ENCODE measurements at regions not wholly inside any gene's neighbourhood (a gene's known extent, or its start where the extent isn't known, plus 50 kb on each side); places are given as distances from the start of the nearest gene placed in this dataset.
"Not testable (repeated sequence)": the region's sequence is repeated elsewhere in the genome, so short reads cannot be mapped to it uniquely, and the experiment has no call there.

DNA sequence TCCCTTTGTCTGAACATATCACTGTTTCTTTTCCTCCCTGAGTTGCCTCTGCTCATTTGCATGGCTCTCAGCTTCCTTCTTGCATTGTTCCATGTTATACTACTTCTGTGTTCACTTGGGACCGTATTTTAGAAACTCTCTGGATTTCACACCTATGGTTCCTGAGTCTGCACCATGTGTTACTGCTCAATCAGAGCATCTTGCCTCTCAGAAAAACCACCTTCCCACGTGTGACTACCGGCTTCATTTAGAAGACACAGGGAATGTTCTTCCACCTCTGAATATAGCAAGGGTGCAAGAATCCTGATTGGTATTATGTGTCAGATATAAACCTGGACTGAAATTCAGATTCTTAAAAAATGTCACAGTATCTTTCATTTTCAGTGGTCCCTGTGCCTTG, 731.2 kb downstream of the TDRD15 start:
- DNase-seq (ENCODE audit: low spot score) = no peak

- DNase-seq (ENCODE audit: low spot score) = no peak
Observed at GRCh38 chr2:21856708-21857107, 732.9 kb downstream of the TDRD15 start.

- no peak for DNase-seq (ENCODE audit: low spot score)
Observed at GRCh38 chr2:21860907-21861306, 737.1 kb downstream of the TDRD15 start.

GRCh38 chr2:21866316-21866715, 742.5 kb downstream of the TDRD15 start:
- DNase-seq (ENCODE audit: low spot score) = no peak

GRCh38 chr2:21887881-21888280, 764.1 kb downstream of the TDRD15 start:
- DNase-seq (ENCODE audit: low spot score) = no peak

- peak; percentile 92 for DNase-seq (ENCODE audit: low spot score)
Observed at GRCh38 chr2:21890041-21890440, 766.3 kb downstream of the TDRD15 start.

GRCh38 chr2:21890716-21891115, 766.9 kb downstream of the TDRD15 start:
- DNase-seq (ENCODE audit: low spot score) = no peak

DNA sequence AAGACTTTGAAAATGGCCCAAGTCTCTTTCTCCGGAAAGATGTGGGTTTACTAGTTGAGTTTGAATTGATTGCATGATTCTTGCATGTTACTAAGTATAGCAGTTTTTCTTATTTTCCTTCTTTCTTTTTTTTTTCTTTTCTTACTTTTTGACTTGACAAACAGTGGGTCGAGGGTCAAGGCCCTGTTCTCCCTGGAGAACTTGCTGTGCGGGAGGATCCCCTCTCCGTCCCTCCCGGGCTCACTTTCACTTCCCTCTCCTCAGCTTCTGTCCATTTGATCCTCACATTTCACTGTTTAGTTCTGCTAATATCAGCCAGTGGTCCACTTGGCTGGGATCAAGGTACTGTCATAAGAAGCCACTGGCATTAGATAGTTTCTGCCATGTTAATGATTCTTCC, 767.4 kb downstream of the TDRD15 start:
- DNase-seq (ENCODE audit: low spot score) = no peak

DNA sequence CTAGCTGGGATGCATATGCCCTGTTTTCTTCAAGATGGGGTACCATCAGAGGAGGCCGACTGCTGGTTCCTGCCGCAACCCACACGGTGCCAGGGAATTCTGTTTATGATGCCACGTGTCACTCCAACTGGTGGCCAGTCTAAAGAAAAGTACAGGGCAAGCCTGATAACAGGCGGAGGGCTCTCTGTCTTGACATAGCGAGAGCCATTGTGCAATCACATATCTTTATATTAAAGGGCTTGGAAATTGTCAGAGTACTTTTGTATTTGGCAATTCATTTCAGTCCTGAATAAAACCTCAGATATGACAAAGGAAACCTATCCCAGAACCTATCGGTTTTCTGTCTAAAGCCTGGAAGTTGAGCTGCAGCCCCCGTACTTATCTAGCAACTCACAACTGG, 768.4 kb downstream of the TDRD15 start:
- no peak for DNase-seq (ENCODE audit: low spot score)

DNA sequence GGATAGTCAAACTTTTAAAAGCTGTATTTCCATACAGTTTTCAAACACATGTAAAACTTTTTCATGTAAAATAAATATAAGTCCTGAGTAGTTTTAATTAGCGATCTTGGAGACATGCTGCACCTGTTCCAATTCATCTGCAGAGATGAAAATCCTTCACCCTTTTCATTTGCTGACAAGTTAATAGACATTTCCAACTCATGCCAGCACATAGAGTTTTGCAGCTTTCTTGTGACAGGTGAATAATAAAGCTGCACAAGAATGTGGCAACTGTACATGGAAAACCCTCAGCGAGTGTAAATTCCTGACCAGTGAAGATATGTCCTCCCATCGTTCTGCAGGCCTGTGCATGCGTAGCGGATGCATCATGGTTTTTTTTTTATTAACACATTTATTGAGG, 771.4 kb downstream of the TDRD15 start:
- DNase-seq (ENCODE audit: low spot score) = no peak

DNA sequence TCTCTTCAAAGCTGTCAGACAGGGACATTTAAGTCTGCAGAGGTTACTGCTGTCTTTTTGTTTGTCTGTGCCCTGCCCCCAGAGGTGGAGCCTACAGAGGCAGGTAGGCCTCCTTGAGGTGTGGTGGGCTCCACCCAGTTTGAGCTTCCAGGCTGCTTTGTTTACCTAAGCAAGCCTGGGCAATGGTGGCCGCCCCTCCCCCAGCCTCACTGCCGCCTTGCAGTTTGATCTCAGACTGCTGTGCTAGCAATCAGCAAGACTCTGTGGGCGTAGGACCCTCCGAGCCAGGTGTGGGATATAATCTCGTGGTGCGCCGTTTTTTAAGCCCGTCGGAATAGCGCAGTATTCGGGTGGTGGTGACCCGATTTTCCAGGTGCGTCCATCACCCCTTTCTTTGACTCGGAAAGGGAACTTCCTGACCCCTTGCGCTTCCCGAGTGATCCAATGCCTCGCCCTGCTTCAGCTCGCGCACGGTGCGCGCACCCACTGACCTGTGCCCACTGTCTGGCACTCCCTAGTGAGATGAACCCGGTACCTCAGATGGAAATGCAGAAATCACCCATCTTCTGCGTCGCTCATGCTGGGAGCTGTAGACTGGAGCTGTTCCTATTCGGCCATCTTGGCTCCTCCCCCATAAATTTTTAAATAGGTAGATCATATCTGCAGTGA, 785.1 kb downstream of the TDRD15 start:
- DNase-seq (ENCODE audit: low spot score) = not testable (repeated sequence)

GRCh38 chr2:21910832-21911507, 787.2 kb downstream of the TDRD15 start:
- no peak for DNase-seq (ENCODE audit: low spot score)

DNA sequence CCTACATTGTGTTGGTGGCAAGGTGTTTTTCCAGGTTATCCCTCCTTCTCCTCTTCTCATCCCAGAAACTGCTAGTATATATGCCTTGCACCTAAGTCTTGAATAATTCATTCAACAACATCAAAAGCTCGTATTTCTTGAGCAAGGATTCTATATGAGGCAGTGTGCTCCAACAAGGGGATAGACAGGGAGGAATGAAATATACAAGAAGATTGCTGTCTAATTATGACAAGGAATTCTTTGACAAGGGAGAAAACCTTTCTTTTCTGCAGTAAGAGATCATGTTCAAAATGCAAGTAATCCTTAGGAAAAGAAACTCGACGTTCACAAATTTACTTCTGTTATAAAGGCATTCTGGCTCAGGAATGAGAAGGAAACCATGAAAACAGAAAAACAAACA, 788.6 kb downstream of the TDRD15 start:
- no peak for DNase-seq (ENCODE audit: low spot score)

DNA sequence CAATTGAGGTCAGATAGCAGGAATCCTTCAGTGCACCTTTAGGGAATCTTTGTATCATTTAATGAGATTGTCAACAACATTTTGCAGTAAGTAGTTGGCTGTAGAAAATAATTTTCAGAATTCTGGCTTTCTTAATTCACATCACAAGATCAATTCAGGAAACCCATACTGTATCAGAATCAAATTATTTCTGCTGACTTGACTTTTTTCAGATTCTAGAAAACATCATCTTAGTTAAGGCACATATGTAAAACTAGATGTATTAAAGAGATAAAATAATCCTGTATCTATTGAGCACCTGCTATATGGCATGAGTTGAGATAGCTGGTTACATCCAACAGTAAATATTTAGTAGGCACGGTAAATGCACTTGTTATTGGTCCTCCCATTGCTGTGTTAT, 791.4 kb downstream of the TDRD15 start:
- no peak for DNase-seq (ENCODE audit: low spot score)

DNA sequence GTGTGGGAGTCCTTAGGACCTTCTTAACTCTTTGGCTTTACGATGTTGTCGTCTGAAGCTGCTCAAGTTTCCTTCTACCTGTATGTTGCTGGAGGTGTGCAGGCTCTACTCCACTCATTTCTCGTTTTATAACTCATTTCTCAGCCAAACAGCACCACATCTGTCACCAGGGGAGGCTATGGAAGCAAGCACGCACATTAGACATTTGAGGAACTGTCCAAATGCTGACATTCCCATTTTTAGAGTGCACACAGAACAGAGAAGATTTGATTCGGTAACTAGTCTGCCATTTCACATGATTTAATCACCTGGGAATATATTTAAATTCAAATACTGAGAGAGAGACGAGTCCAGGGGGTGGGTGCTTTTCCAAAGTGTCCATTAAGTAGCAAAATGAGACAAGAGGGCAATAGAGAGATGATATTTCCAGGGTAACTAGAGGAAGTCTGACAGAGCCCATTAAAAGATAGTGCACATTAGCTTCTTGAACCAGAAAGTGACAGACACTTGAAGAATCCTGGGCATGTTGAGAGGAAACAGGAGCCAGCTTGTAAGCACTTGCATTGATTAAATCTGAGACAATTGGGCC, 793.3 kb downstream of the TDRD15 start:
- DNase-seq (ENCODE audit: low spot score) = no peak

GRCh38 chr2:21920721-21921120, 797.0 kb downstream of the TDRD15 start:
- DNase-seq (ENCODE audit: low spot score) = no peak

GRCh38 chr2:21924640-21925285, 801.0 kb downstream of the TDRD15 start:
- DNase-seq (ENCODE audit: low spot score) = no peak

- DNase-seq (ENCODE audit: low spot score) = no peak
Observed at GRCh38 chr2:21928292-21928691, 804.5 kb downstream of the TDRD15 start.

GRCh38 chr2:21930226-21930625, 806.5 kb downstream of the TDRD15 start:
- DNase-seq (ENCODE audit: low spot score) = peak; percentile 20

DNA sequence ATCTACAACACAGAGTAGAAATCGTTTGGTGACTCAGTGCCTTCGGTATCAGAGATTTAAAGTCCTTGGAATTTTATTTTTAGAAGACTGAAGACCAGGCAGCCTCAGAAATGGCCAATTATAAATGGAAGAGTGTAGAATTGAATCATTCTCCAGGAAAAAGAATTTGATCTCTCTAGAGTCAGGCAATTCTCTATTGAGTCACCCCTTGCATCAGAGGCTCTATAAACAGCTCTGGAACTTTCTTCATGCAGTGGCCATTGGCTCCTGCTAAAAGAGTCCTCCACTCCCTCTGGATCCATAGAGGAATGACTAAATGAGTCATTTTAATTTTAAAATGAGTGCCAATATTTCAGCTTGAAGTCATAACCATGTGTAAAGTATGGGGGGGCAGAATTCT, 816.2 kb downstream of the TDRD15 start:
- no peak for DNase-seq (ENCODE audit: low spot score)

DNA sequence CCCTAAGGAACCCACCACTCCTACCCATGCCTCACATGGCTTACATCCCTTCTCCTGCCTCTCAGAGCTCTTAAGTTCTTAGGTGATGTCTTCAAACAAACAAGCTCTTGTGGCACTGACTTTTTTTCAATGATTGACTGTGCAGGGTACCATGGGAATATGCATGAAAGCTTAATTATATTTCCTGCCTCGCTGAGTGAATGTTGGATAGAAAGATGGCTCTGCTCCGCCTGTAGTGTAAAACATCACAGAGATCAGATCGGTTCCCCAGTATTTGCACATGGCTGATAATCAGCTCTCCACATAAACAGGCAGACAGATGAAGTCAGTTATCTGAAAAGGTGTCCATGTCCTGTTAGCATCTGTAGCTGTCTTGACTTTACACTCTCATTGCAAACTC, 820.8 kb downstream of the TDRD15 start:
- DNase-seq (ENCODE audit: low spot score) = no peak

DNA sequence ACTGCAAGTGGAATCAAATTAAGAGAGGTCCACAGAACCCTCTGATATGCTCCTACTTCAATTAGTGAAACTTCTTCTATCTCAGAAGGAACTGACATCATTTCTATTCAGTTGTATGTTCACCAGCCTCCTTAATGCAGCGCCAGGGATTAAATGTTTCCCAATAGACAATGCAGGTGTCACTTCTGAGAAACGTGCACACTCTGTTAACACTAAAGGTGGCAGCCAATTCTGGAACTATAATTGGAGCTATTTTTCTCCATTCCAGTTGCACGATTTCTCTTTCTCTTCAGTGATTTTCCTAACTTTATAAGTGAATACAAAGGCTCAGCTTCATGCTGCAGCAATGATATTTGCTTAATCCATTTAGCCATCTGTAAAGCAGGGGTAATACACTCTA, 821.9 kb downstream of the TDRD15 start:
- DNase-seq (ENCODE audit: low spot score) = no peak

DNA sequence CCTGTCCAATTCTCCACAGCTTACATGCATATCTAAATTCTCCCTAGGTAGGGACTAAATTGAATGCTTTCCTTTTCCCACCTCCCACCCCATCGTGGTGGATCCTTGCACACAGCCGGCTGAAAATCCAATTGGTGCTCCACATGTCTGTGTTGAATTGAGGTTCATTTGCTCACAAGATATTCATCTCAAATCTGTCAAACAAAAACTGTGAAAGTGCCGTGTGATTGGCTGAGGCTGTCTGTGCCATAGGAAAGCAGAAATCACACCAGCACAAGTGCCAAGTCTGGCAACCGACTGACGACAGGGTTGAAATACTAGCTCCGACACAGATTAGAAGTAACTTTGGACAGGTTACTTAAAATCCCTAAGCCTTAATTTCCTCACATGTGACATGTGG, 823.3 kb downstream of the TDRD15 start:
- DNase-seq (ENCODE audit: low spot score) = no peak
